Prostate gland (tissue), 2 donors: ENCODE measurements at regions not wholly inside any gene's neighbourhood (a gene's known extent, or its start where the extent isn't known, plus 50 kb on each side); places are given as distances from the start of the nearest gene placed in this dataset.

Experiments
- DNase-seq: peaks from one replicate; pipeline ENCODE4 v3.0.0-alpha.2; 2019; ENCODE audit warnings: low spot score
- H3K27ac ChIP-seq, 2 donors: fragments of 200-600 bp; sonication (generic); 2 replicates each; pipeline ENCODE4 v1.5.1; 2017 to 2019
- H3K27me3 ChIP-seq: fragments of 200-600 bp; sonication (generic); replicated peaks from 2 replicates; pipeline ENCODE4 v1.5.1; 2019; ENCODE audit not compliant: insufficient read depth
- H3K36me3 ChIP-seq, 2 donors: fragments of 200-600 bp; sonication (generic); 1 replicate in 1 of 2; 2 replicates in 1 of 2; pipeline versions ENCODE4 v1.5.1 to v1.8.1; 2017 to 2019
- H3K4me1 ChIP-seq: fragments of 200-600 bp; sonication (generic); replicated peaks from 2 replicates; pipeline ENCODE4 v1.5.1; 2019
- H3K4me3 ChIP-seq, 2 donors: fragments of 200-600 bp; sonication (generic); 2 replicates each; pipeline ENCODE4 v1.5.1; 2017 to 2019
- H3K9me3 ChIP-seq: fragments of 200-600 bp; sonication (generic); 2 replicates; pipeline ENCODE4 v1.5.1; 2017
- CTCF ChIP-seq, 4 experiments: fragments of 200-600 bp in 2 of 4; fragments of 450-650 bp in 2 of 4; sonication (generic) in 2 of 4; IDR thresholded peaks; 1 replicate in 3 of 4; 2 replicates in 1 of 4; pipeline ENCODE4 v1.5.1; 2016 to 2019; ENCODE audit warnings: antibody characterized with exemption in 4 of 4, mild to moderate bottlenecking in 2 of 4, moderate library complexity in 2 of 4
- POLR2A ChIP-seq: fragments of 450-650 bp; IDR thresholded peaks from one replicate; pipeline ENCODE4 v1.6.1; 2016; ENCODE audit warnings: antibody characterized with exemption, mild to moderate bottlenecking
- POLR2AphosphoS5 ChIP-seq: sonication (generic); formaldehyde crosslinking; IDR thresholded peaks from one replicate; pipeline ENCODE4 v1.6.1; 2017; ENCODE audit warnings: antibody characterized with exemption
- whole genome bisulfite sequencing: methylation state at CpG from one replicate; pipeline ENCODE4 v1.1.5; 2018; 5-methylcytosine and 5-hydroxymethylcytosine counted together
- intact Hi-C: fragments of 100-400 bp; cut with DNase I; formaldehyde crosslinking; loops from one replicate; pipeline ENCODE4 v1.14.2; 2022

DNA sequence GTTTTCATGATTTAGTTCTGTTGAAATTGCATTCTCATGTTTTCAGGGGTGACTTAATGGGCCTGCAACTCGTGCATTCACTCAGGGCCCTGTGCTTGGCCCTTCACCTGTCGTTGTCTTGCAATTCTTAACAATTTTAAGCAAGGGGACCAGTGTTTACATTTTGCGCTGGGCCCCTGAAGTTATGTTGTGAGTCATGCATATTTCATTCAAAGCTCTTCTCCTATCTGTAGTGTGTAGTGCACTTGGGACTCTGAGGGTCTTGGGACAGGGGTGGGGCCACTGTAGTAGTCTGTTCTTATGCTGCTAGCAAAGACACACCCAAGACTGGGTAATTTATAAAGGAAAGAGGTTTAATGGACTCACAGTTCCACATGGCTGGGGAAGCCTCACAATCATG is 211.2 kb upstream of the RXFP2 start:
- Histone ChIP-seq H3K4me3 (no peak overlapping the region), H3K4me1 (no peaks in the 10 kb centered on the region), H3K36me3 (no peaks in the 10 kb centered on the region), H3K27me3 (no peaks in the 10 kb centered on the region), H3K9me3 (no peaks in the 10 kb centered on the region), H3K27ac (no peak overlapping the region)
- intact Hi-C loops = no loop called here
- DNase-seq = no peak
- TF ChIP-seq POLR2A = no peak
- no peak for TF ChIP-seq CTCF (IDR thresholded peaks at IDR 0.05)
- TF ChIP-seq POLR2AphosphoS5 = no peak
- WGBS = 70% methylated on average over 3 of the region's 3 CpGs

DNA sequence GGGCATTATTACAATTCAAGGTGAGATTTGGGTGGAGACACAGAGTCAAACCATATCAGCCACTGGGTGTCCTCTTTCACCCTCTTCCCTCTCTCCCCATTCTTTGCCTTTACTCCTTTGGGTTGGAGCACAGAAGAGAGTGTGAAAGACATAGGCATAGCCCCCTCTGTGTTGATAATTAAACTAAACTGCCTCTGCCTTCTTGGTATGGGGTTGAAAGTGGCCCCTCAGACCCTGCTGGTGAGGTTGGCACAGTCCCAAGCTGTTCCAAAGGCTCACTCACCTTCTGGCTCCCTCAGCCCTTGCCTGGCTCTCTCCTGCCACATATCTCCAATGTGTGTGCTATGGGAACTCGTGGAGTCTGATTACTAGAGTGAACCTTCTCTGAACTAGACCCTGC is 210.6 kb upstream of the RXFP2 start:
- H3K4me1 ChIP-seq = no peaks in the 10 kb centered on the region
- 82% methylated on average over 1 of the region's 1 CpG for WGBS
- no peak overlapping the region for H3K27ac ChIP-seq
- no peak for DNase-seq
- no peaks in the 10 kb centered on the region for H3K36me3 ChIP-seq
- no peak overlapping the region for H3K4me3 ChIP-seq
- TF ChIP-seq POLR2A (no peak), CTCF (IDR thresholded peaks at IDR 0.05) (no peak)
- H3K9me3 ChIP-seq = no peaks in the 10 kb centered on the region
- no peaks in the 10 kb centered on the region for H3K27me3 ChIP-seq
- intact Hi-C loops = no loop called here

DNA sequence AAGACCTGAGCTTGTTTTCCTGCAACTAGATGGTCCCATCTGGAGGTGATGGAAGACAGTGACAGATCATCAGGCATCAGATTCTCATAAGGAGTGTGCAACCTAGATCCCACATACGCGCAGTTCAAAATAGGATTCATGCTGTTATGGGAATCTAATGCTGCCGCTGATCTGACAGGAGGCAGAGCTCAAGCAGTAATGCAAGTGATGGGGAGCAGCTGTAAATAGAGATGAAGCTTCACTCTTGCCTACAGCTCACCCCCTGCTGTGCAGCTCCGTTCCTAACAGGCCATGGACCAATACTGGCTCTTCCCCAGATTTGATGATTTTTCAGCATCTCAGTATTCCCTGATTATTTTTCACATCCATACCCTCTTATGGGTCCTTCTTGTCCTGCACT is 208.4 kb upstream of the RXFP2 start:
- DNase-seq = no peak
- no peaks in the 10 kb centered on the region for H3K4me1 ChIP-seq
- no peaks in the 10 kb centered on the region for H3K36me3 ChIP-seq
- 91% methylated on average over 4 of the region's 4 CpGs for WGBS
- H3K4me3 ChIP-seq = no peak overlapping the region
- H3K9me3 ChIP-seq = no peaks in the 10 kb centered on the region
- no peaks in the 10 kb centered on the region for H3K27me3 ChIP-seq
- intact Hi-C loops = no loop called here
- H3K27ac ChIP-seq = no peak overlapping the region
- TF ChIP-seq CTCF (IDR thresholded peaks at IDR 0.05) (no peak), POLR2A (no peak), POLR2AphosphoS5 (no peak)

DNA sequence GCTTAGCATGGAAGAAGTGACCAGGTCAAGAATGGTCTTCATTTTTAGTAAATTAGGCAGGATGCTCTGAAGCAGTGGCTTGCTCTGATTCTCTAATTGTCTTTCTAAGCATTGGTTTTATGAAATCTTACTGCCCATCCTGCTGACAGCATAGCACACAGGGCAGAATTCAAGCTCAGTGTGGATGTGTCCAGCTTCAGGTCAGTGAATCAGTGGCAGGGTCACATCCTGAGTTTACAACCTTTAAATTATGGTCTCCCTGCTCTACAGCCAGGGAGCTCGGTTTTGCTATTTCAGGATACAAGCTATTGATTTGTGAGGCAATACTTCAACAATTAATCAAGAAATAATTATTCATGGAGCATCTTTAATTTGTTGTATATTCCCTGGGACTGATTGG is 202.3 kb upstream of the RXFP2 start:
- Histone ChIP-seq H3K9me3 (no peaks in the 10 kb centered on the region), H3K36me3 (no peaks in the 10 kb centered on the region), H3K27me3 (no peaks in the 10 kb centered on the region), H3K4me1 (no peaks in the 10 kb centered on the region), H3K4me3 (no peak overlapping the region), H3K27ac (no peak overlapping the region)
- no peak for DNase-seq
- intact Hi-C loops = no loop called here
- TF ChIP-seq CTCF (IDR thresholded peaks at IDR 0.05) (no peak), POLR2AphosphoS5 (no peak), POLR2A (no peak)
- WGBS = 41% methylated on average over 1 of the region's 1 CpG

DNA sequence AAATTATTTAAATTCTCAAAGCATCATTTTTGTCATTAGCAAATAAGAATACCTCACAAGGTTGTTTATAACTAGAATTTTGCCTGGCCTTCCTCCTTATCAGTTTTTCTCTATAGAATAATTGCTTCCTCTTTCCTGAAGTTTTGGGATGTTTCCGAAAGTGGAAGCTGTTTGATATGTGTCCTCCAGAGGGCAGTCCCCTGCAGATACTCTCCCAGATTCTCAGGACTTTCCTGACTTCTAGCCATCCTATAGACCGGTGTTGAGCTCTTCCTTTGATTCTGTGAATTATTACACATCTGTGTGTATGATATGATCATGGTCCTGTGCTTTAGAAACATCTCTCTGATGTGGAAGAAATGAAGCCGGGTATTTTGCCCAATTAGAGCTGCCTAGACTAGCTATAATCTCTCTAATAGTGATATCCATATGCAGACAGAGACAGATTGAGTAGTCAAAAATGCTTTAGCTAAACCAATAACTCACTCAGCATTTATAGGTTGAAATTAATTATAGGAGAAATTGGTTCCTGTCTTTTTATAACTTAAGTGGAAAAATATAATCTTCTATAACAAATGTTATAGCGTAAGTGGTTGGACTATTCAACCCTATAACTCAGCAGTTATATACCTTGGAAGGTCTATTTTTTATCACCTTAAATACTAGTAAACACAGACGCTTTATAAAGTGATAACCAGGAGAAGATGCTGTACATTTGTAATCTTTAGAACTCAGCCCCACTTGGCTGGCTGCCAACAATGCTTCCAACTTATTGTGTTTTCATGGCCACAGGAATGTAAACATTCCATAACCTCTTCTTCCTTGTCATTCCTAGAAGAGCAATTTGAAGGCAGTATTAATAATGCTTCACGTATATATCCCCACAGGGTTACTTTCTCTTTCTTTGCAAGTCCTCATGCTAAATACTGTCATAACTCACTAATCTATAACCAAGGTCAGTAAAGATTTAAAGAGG is 201.0 kb upstream of the RXFP2 start:
- DNase-seq = no peak
- no peaks in the 10 kb centered on the region for H3K4me1 ChIP-seq
- 32% methylated on average over 6 of the region's 6 CpGs for WGBS
- no peaks in the 10 kb centered on the region for H3K9me3 ChIP-seq
- H3K4me3 ChIP-seq = no peak overlapping the region
- TF ChIP-seq POLR2AphosphoS5 (no peak), CTCF (IDR thresholded peaks at IDR 0.05) (peak in 2 of 4 experiments; percentile 25 to 29)
- H3K36me3 ChIP-seq = no peaks in the 10 kb centered on the region
- H3K27me3 ChIP-seq = no peaks in the 10 kb centered on the region
- H3K27ac ChIP-seq = no peak overlapping the region
- intact Hi-C loops = no loop called here
